ENCODE measurements at regions not wholly inside any gene's neighbourhood (a gene's known extent, or its start where the extent isn't known, plus 50 kb on each side); places are given as distances from the start of the nearest gene placed in this dataset.
"Not testable (repeated sequence)": the region's sequence is repeated elsewhere in the genome, so short reads cannot be mapped to it uniquely, and the experiment has no call there.

DNA sequence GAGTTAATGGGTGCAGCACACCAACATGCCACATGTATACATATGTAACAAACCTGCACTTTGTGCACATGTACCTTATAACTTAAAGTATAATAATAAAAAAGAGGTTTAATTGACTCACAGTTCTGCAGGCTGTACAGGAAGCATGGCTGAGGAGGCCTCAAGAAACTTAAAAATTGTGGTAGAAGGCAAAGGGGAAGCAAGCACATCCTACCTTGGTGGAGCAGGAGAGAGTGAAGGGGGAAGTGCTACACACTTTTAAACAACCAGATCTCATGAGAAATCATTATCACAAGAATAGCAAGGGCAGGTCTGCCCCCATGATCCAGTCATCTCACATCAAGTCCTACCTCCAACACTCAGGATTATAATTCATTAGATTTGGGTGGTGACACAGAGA lies 463.5 kb downstream of the CSNK1G3 start:
- DNase-seq, result not testable (repeated sequence)

DNA sequence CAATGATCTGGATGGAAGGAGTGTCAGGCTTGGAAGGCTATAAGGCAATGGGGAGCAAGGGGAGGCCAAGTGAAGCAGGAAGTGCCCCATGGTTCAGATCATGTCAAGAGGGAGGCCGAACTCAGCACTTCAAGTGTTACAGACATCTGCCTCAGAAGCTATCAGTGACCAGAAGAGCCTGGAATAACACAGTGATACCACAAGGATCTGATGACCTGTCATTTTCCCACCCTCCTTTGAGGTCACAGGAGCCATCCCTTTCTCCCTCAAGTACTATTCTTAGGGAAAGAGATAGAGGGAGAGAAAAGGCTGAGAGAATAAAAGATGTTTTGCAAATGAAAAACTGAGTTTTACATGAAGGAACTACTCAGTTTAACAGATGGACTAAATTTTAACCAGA lies 454.8 kb downstream of the CSNK1G3 start:
- DNase-seq, result no peak

DNA sequence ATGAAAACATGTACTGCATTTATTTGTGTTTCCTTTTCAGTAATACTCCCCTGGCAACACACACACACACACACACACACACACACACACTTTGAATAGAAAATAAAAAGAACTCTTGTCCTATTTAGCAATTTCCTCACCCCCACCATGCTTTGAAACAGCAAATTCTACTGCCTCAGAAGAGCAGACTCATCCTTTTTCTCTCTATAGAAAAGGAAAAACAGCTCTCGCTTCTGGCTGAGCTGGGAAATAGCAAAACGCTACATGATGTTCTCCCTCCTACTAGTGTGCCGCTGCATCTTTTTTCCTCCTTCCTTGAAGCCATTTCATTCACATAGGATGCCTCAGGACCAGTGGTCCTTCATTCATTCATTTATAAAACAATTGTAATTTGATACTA lies 453.6 kb downstream of the CSNK1G3 start:
- DNase-seq, result no peak

DNA sequence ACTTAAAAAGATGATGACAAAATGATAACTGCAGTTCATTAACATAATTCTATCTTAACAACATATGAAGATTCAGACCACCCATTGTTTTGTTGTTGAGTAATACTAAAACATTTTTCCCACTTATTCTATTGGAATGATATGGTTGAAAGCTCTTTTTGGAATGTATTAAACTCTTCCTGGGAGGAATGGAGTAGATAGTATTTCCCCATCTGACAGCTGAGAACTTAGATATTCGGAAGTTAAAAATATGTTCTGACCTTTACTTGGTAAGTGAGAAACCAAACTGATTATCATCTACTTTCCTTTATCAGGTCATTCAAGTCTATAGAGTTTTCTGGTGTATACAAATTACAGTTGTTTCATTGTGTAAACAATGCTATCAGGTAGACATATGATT lies 452.9 kb downstream of the CSNK1G3 start:
- no peak for DNase-seq

DNA sequence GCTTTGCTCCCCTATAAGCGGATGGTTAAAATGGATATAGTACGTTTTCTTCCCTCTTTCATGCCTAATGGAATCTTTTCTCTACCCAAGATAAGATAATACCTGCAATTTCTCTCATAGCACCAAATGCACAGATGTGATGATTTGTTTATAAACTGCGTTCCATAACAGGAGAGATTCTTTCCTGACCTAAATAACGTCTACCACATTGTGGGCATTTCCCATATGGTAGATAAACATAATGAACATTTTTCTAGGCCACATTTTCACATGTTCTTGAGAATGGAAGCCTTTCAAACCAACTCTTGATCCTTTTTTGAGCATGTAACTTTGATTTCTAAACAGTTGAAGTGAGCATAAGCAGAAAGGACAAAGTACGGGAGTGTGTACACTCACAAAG lies 448.5 kb downstream of the CSNK1G3 start:
- DNase-seq, result no peak

DNA sequence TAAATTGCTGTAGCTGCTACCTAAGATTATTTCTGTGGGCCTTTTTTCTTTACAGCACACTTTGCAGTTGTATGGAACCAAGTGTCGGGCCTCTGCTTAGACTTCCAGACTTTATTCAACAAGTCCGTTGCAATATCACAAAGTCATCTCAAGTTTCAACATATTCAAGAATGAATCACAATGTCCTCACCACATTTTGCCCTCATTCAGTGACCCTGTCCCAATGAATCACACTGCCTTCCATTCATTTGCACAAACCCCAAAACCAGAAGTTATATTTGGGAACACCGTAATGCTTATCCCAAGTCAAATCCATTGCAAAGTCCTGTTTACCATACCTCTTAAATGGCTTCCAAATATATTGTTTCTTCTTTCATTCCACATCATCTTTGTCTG lies 439.6 kb downstream of the CSNK1G3 start:
- no peak for DNase-seq

DNA sequence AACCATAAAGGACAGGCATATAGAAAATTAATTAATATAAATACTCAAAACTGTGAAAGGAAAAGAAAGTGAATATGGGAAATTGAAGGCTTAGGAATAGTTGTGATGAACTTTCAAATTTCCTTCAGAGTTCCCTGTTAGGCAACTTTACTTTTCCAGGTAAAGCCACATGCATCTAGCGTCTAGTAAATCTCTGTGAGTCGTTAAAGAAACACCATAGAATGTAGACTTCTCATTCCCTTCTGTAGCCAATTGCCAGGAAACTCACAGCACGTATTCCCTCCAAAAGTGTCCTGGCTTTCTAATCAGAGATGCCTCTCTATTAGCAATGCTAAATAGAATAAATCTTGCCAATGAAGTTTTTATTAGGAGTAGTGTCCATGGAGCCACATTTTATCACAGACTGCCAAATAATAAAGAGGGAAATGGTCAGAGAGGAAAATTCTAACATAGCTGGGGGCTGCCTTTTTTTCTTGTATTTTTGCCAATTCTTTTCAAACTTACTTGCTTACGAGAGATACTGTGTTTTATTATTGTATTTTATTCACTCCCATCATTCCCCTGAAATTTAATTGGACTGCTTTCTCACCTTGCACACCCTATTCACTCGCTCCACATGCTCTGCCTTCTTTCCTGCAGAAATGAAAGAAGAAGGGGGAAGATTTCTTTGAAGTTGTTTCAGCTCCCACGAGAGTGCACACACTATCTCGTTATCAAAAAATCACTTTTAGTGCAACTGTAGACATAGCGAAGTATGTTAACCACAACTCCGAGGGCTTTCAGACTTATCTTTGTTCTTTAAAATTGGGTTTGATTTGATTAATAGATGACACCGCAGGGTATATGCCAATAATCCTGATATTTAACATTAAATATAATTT lies 439.0 kb downstream of the CSNK1G3 start:
- DNase-seq, result no peak

- DNase-seq, result no peak
Observed at GRCh38 chr5:123949807-123950340, 437.9 kb downstream of the CSNK1G3 start.

GRCh38 chr5:123949043-123949804 lies 437.2 kb downstream of the CSNK1G3 start:
- DNase-seq, result no peak

- no peak for DNase-seq
Observed at GRCh38 chr5:123947797-123948196, 435.8 kb downstream of the CSNK1G3 start.

GRCh38 chr5:123945548-123945947 lies 433.6 kb downstream of the CSNK1G3 start:
- no peak for DNase-seq

- DNase-seq, result no peak
Observed at GRCh38 chr5:123943151-123943550, 431.2 kb downstream of the CSNK1G3 start.

- no peak for DNase-seq
Observed at GRCh38 chr5:123940416-123940815, 428.4 kb downstream of the CSNK1G3 start.

DNA sequence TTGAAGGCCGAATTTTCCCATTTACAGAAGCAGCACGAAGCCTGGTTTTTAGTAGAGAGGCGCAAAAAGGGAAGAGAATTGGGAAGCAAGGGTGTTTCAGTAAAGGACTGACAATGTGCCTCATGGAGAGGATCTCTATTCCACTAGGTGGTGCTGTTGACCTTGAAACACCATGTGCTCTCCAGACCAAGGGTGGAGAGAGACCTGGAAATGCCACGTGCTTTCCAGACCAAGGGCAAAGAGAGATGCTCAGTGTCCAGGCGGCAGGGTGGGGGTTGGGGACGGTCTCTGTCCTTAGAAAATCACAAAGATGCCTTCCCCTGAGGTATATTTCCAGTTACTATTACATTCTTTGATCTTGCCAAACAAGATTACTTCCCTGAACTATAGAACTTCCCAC lies 425.3 kb downstream of the CSNK1G3 start:
- DNase-seq, result peak; percentile 23

DNA sequence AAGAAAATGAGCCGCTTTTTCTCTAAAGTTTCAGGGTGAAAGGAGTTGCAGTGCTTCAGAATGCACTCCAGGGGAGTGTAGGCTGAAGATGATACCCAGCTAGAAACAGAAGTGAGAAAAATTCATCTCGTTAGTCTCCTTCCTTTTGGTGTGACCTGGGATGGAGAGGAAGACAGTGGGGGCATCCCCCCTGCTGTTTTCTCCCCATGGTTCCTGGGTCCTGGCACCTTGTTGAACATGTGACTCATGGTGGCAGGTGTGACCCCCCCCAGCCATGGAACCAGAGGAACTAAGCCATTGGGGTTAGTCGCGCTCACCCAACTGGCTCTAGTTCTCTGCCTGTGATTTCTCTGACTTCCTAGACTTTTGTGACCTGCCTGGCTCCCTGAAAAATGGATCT lies 424.6 kb downstream of the CSNK1G3 start:
- no peak for DNase-seq

- not testable (repeated sequence) for DNase-seq
Observed at GRCh38 chr5:123933812-123934211, 421.8 kb downstream of the CSNK1G3 start.

- DNase-seq, result peak; percentile 23
Observed at GRCh38 chr5:123929055-123929474, 417.1 kb downstream of the CSNK1G3 start.

- DNase-seq, result no peak
Observed at GRCh38 chr5:123928401-123928800, 416.4 kb downstream of the CSNK1G3 start.

DNA sequence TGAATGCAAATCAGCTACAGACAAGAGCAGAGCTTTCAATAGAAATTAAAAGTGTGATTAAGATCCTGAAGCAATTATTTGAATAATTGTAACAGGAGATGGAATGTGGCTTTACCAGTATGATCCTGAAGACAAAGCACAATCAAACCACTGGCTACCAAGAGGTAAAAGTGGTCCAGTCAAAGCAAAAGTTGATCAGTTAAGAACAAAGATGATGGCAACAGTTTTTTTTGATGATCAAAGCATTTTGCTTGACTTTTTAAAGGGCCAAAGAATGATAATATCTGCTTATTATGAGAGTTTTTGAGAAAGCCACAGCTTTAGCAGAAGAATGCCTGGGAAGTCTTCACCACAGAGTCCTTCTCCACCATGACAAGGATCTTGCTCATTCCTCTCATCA lies 409.2 kb downstream of the CSNK1G3 start:
- DNase-seq, result no peak

- no peak for DNase-seq
Observed at GRCh38 chr5:123916345-123917121, 404.6 kb downstream of the CSNK1G3 start.

- no peak for DNase-seq
Observed at GRCh38 chr5:123914333-123914732, 402.4 kb downstream of the CSNK1G3 start.

GRCh38 chr5:123907349-123907748 lies 395.4 kb downstream of the CSNK1G3 start:
- no peak for DNase-seq

GRCh38 chr5:123906698-123907295 lies 394.8 kb downstream of the CSNK1G3 start:
- no peak for DNase-seq

All from activated CD4-positive, alpha-beta T cell treated with anti-CD3 and anti-CD28 coated beads, Interleukin-10, Interleukin-2, amounts not matched to agents 100 ng/mL and 50 ng/mL, durations not matched to agents 16 hours and 8 hours (primary cell).